ENCODE measurements at regions not wholly inside any gene's neighbourhood (a gene's known extent, or its start where the extent isn't known, plus 50 kb on each side); places are given as distances from the start of the nearest gene placed in this dataset.
A peak's percentile ranks its signal among the peaks of the same experiment; 100 is the strongest.

GRCh38 chr4:140252742-140253555, 99.0 kb upstream of the MAML3 start:
- Histone ChIP-seq H3K4me3 (ENCODE audit: low read length) (peak overlapping the region; percentile 72), H3K9me3 (ENCODE audit: control insufficient read depth, low read length) (no peaks in the 10 kb centered on the region), H3K27me3 (ENCODE audit: control insufficient read depth, insufficient read depth, low read length, poor library complexity, severe bottlenecking) (peaks cover 2% of the 10 kb centered on the region), H3K4me1 (ENCODE audit: control insufficient read depth, insufficient read depth, low read length) (peaks cover 20% of the 10 kb centered on the region), H3K27ac (ENCODE audit: low read depth, low read length) (peak overlapping the region; percentile 80), H3K9ac (ENCODE audit: extremely low read depth, low read length, poor library complexity, severe bottlenecking) (peak overlapping the region; percentile 63), H3K36me3 (ENCODE audit: control insufficient read depth, insufficient read depth, low read length) (no peaks in the 10 kb centered on the region)
- Mint-ChIP-seq H3K9me3 (no peaks in the 10 kb centered on the region), H3K27me3 (ENCODE audit: insufficient read depth) (peaks cover 7% of the 10 kb centered on the region), H3K4me3 (peak overlapping the region; percentile 55), H3K27ac (peak overlapping the region; percentile 2), H3K4me1 (peaks cover 54% of the 10 kb centered on the region), H3K36me3 (ENCODE audit: low read depth) (no peaks in the 10 kb centered on the region)
- 1% methylated on average over 71 of the region's 72 CpGs; no CpG with 5 or more reads in 1 of the 2 experiments for WGBS, 2 experiments (ENCODE audit: insufficient coverage in 1 of 2, insufficient read length in 1 of 2)
- DNase-seq, result peak; percentile 97
- peak; percentile 99 for TF ChIP-seq CTCF (conservative IDR thresholded peaks at IDR 0.05)

- H3K27ac Mint-ChIP-seq, result peak overlapping the region; percentile 92
- peaks cover 20% of the 10 kb centered on the region for H3K4me1 ChIP-seq (ENCODE audit: control insufficient read depth, insufficient read depth, low read length)
- DNase-seq, result peak; percentile 81
- H3K36me3 Mint-ChIP-seq (ENCODE audit: low read depth), result no peaks in the 10 kb centered on the region
- H3K9ac ChIP-seq (ENCODE audit: extremely low read depth, low read length, poor library complexity, severe bottlenecking), result peak overlapping the region; percentile 63
- TF ChIP-seq CTCF (conservative IDR thresholded peaks at IDR 0.05), result peak; percentile 20
- H3K4me3 Mint-ChIP-seq, result peak overlapping the region; percentile 55
- H3K9me3 Mint-ChIP-seq, result no peaks in the 10 kb centered on the region
- no peaks in the 10 kb centered on the region for H3K36me3 ChIP-seq (ENCODE audit: control insufficient read depth, insufficient read depth, low read length)
- H3K27me3 Mint-ChIP-seq (ENCODE audit: insufficient read depth), result peaks cover under 1% of the 10 kb centered on the region
- peak overlapping the region; percentile 80 for H3K27ac ChIP-seq (ENCODE audit: low read depth, low read length)
- H3K9me3 ChIP-seq (ENCODE audit: control insufficient read depth, low read length), result no peaks in the 10 kb centered on the region
- H3K4me1 Mint-ChIP-seq, result peaks cover 54% of the 10 kb centered on the region
- no peaks in the 10 kb centered on the region for H3K27me3 ChIP-seq (ENCODE audit: control insufficient read depth, insufficient read depth, low read length, poor library complexity, severe bottlenecking)
- WGBS, 2 experiments (ENCODE audit: insufficient coverage in 1 of 2, insufficient read length in 1 of 2), result 34 to 38% methylated on average over 9 to 19 of the region's 19 CpGs
- peak overlapping the region; percentile 72 for H3K4me3 ChIP-seq (ENCODE audit: low read length)
Observed at GRCh38 chr4:140252141-140252741, 98.3 kb upstream of the MAML3 start.

- no peaks in the 10 kb centered on the region for H3K36me3 Mint-ChIP-seq (ENCODE audit: low read depth)
- Histone ChIP-seq H3K36me3 (ENCODE audit: control insufficient read depth, insufficient read depth, low read length) (no peaks in the 10 kb centered on the region), H3K27me3 (ENCODE audit: control insufficient read depth, insufficient read depth, low read length, poor library complexity, severe bottlenecking) (no peaks in the 10 kb centered on the region), H3K4me1 (ENCODE audit: control insufficient read depth, insufficient read depth, low read length) (peaks cover 20% of the 10 kb centered on the region), H3K27ac (ENCODE audit: low read depth, low read length) (no peak overlapping the region), H3K9me3 (ENCODE audit: control insufficient read depth, low read length) (no peaks in the 10 kb centered on the region), H3K9ac (ENCODE audit: extremely low read depth, low read length, poor library complexity, severe bottlenecking) (no peak overlapping the region), H3K4me3 (ENCODE audit: low read length) (peak overlapping the region; percentile 72)
- TF ChIP-seq CTCF (conservative IDR thresholded peaks at IDR 0.05), result no peak
- no peaks in the 10 kb centered on the region for H3K9me3 Mint-ChIP-seq
- H3K4me3 Mint-ChIP-seq, result peak overlapping the region; percentile 55
- 85 to 94% methylated on average over 4 to 5 of the region's 5 CpGs for WGBS, 2 experiments (ENCODE audit: insufficient coverage in 1 of 2, insufficient read length in 1 of 2)
- peak overlapping the region; percentile 92 for H3K27ac Mint-ChIP-seq
- no peaks in the 10 kb centered on the region for H3K27me3 Mint-ChIP-seq (ENCODE audit: insufficient read depth)
- DNase-seq, result no peak
- peaks cover 54% of the 10 kb centered on the region for H3K4me1 Mint-ChIP-seq
Observed at GRCh38 chr4:140251571-140251970, 97.6 kb upstream of the MAML3 start.
